Uterus (tissue), 3 donors: ENCODE measurements at regions not wholly inside any gene's neighbourhood (a gene's known extent, or its start where the extent isn't known, plus 50 kb on each side); places are given as distances from the start of the nearest gene placed in this dataset.

Experiments
- DNase-seq, 2 donors: peaks; one replicate each; pipeline ENCODE4 v3.0.0-alpha.2; 2019 to 2020
- H3K27ac ChIP-seq, 2 donors: fragments of 200-600 bp; sonication (generic); 1 replicate in 1 of 2; 2 replicates in 1 of 2; pipeline ENCODE4 v1.5.1; 2016 to 2018
- H3K27me3 ChIP-seq, 2 donors: fragments of 200-600 bp; sonication (generic); one replicate each; pipeline ENCODE4 v1.5.1; 2018 to 2019; ENCODE audit warnings: control low read depth in 1 of 2
- H3K36me3 ChIP-seq, 2 donors: fragments of 200-600 bp; sonication (generic); one replicate each; pipeline ENCODE4 v1.5.1; 2019; ENCODE audit warnings: control low read depth in 1 of 2
- H3K4me1 ChIP-seq, 2 donors: fragments of 200-600 bp; sonication (generic); one replicate each; pipeline ENCODE4 v1.5.1; 2018 to 2019; ENCODE audit warnings: control low read depth in 1 of 2
- H3K4me3 ChIP-seq, 2 donors: fragments of 200-600 bp; sonication (generic); 1 replicate in 1 of 2; 2 replicates in 1 of 2; pipeline ENCODE4 v1.5.1; 2018 to 2019; ENCODE audit warnings: mild to moderate bottlenecking in 1 of 2
- H3K9me3 ChIP-seq, 2 donors: fragments of 200-600 bp; sonication (generic); one replicate each; pipeline ENCODE4 v1.5.1; 2019; ENCODE audit warnings: control low read depth in 1 of 2
- CTCF ChIP-seq, 4 experiments: fragments of 200-600 bp in 2 of 4; fragments of 450-650 bp in 2 of 4; sonication (generic) in 2 of 4; IDR thresholded peaks; one replicate each; pipeline ENCODE4 v1.5.1; 2016 to 2019; ENCODE audit warnings: antibody characterized with exemption in 4 of 4, mild to moderate bottlenecking in 2 of 4, moderate library complexity in 1 of 4
- POLR2A ChIP-seq, 2 donors: fragments of 450-650 bp; IDR thresholded peaks; one replicate each; pipeline ENCODE4 v1.6.1; 2016; ENCODE audit warnings: antibody characterized with exemption in 2 of 2, mild to moderate bottlenecking in 1 of 2, moderate library complexity in 1 of 2
- intact Hi-C: fragments of 100-400 bp; cut with DNase I; formaldehyde crosslinking; loops from one replicate; pipeline ENCODE4 v1.15.1; 2023; ENCODE audit warnings: low total_unique reads
- donor health status: DM: yes; HTN: yes; CAD: no.

- Histone ChIP-seq H3K27me3 (no peaks in the 10 kb centered on the region), H3K27ac (no peak overlapping the region), H3K4me3 (no peak overlapping the region), H3K36me3 (no peaks in the 10 kb centered on the region), H3K4me1 (no peaks in the 10 kb centered on the region), H3K9me3 (no peaks in the 10 kb centered on the region)
- TF ChIP-seq CTCF (IDR thresholded peaks at IDR 0.05) (no peak), POLR2A (IDR thresholded peaks at IDR 0.05) (no peak)
- intact Hi-C loops, result no loop called here
- no peak for DNase-seq
Measured at GRCh38 chr2:82986899-82987298, 1472.2 kb downstream of the SUCLG1 start.

GRCh38 chr2:82985572-82986197 is 1473.4 kb downstream of the SUCLG1 start:
- no peak overlapping the region for H3K4me3 ChIP-seq
- no peak for DNase-seq
- H3K4me1 ChIP-seq, result no peaks in the 10 kb centered on the region
- no peaks in the 10 kb centered on the region for H3K36me3 ChIP-seq
- intact Hi-C loops, result no loop called here
- no peaks in the 10 kb centered on the region for H3K27me3 ChIP-seq
- H3K27ac ChIP-seq, result no peak overlapping the region
- TF ChIP-seq CTCF (IDR thresholded peaks at IDR 0.05) (no peak), POLR2A (IDR thresholded peaks at IDR 0.05) (no peak)
- no peaks in the 10 kb centered on the region for H3K9me3 ChIP-seq

GRCh38 chr2:82968358-82968757 is 1490.7 kb downstream of the SUCLG1 start:
- intact Hi-C loops, result no loop called here
- no peak overlapping the region for H3K4me3 ChIP-seq
- H3K9me3 ChIP-seq, result no peaks in the 10 kb centered on the region
- no peaks in the 10 kb centered on the region for H3K27me3 ChIP-seq
- H3K27ac ChIP-seq, result no peak overlapping the region
- no peak for DNase-seq
- no peak for TF ChIP-seq POLR2A (IDR thresholded peaks at IDR 0.05)
- no peak for TF ChIP-seq CTCF (IDR thresholded peaks at IDR 0.05)
- no peaks in the 10 kb centered on the region for H3K36me3 ChIP-seq
- H3K4me1 ChIP-seq, result no peaks in the 10 kb centered on the region

GRCh38 chr2:82964341-82964740 is 1494.7 kb downstream of the SUCLG1 start:
- TF ChIP-seq POLR2A (IDR thresholded peaks at IDR 0.05) (no peak), CTCF (IDR thresholded peaks at IDR 0.05) (no peak)
- no peaks in the 10 kb centered on the region for H3K4me1 ChIP-seq
- no peaks in the 10 kb centered on the region for H3K27me3 ChIP-seq
- intact Hi-C loops, result no loop called here
- no peak overlapping the region for H3K4me3 ChIP-seq
- no peak overlapping the region for H3K27ac ChIP-seq
- DNase-seq, result no peak
- no peaks in the 10 kb centered on the region for H3K9me3 ChIP-seq
- H3K36me3 ChIP-seq, result no peaks in the 10 kb centered on the region

- TF ChIP-seq CTCF (IDR thresholded peaks at IDR 0.05) (no peak), POLR2A (IDR thresholded peaks at IDR 0.05) (no peak)
- no peaks in the 10 kb centered on the region for H3K9me3 ChIP-seq
- no peak for DNase-seq
- no peak overlapping the region for H3K27ac ChIP-seq
- H3K27me3 ChIP-seq, result no peaks in the 10 kb centered on the region
- no peaks in the 10 kb centered on the region for H3K36me3 ChIP-seq
- no peak overlapping the region for H3K4me3 ChIP-seq
- intact Hi-C loops, result no loop called here
- no peaks in the 10 kb centered on the region for H3K4me1 ChIP-seq
Measured at GRCh38 chr2:82959727-82960126, 1499.4 kb downstream of the SUCLG1 start.
